SK-N-SH (cell line): ENCODE measurements at regions not wholly inside any gene's neighbourhood (a gene's known extent, or its start where the extent isn't known, plus 50 kb on each side); places are given as distances from the start of the nearest gene placed in this dataset.

Source experiments
- CTCF ChIA-PET: fragments of 300-600, 350-600 bp; formaldehyde crosslinking; extraction: SDS; loops from one replicate; lab custom pipeline; 2021; lab: Yijun Ruan, JAX
- POLR2A ChIA-PET: fragments of 350-600 bp; sonication (Branson Sonifier 250); formaldehyde crosslinking; extraction: SDS; loops from one replicate; lab custom pipeline; 2020; ENCODE audit warnings: antibody characterized with exemption, inconsistent platforms; lab: Yijun Ruan, JAX
- DNase-seq: peaks from one replicate; pipeline ENCODE4 v3.0.0; 2012
- H2AFZ ChIP-seq: fragments of 200-600 bp; sonication (generic); 2 replicates; pipeline ENCODE4 v1.8.1; 2016; ENCODE audit warnings: antibody characterized with exemption, mild to moderate bottlenecking, low read depth
- H3F3A ChIP-seq: fragments of 200-600 bp; sonication (generic); replicated peaks from 2 replicates; pipeline ENCODE3; 2016; ENCODE audit warnings: antibody characterized with exemption, mild to moderate bottlenecking; ENCODE audit not compliant: insufficient read depth
- H3K27ac ChIP-seq, 2 experiments: fragments of 200-500 bp in 1 of 2; fragments of 200-600 bp in 1 of 2; sonication (Bioruptor generic) in 1 of 2; sonication (generic), shearing (Covaris generic) in 1 of 2; 2 replicates each; pipeline versions ENCODE4 v1.5.1 to v1.6.1; 2014 to 2016; ENCODE audit warnings: low read depth in 2 of 2, inconsistent platforms in 1 of 2, low read length in 1 of 2, mild to moderate bottlenecking in 1 of 2, mixed read lengths in 1 of 2
- H3K27me3 ChIP-seq: fragments of 200-600 bp; sonication (generic), shearing (Covaris generic); 2 replicates; pipeline ENCODE4 v1.6.1; 2016; ENCODE audit warnings: mixed run types; ENCODE audit not compliant: insufficient read depth
- H3K36me3 ChIP-seq, 2 experiments: fragments of 200-500 bp in 1 of 2; fragments of 200-600 bp in 1 of 2; sonication (Bioruptor generic) in 1 of 2; sonication (generic) in 1 of 2; replicated peaks in 1 of 2; 2 replicates each; pipeline versions ENCODE3 to v1.5.1; 2014 to 2016; ENCODE audit warnings: low read length in 1 of 2, mild to moderate bottlenecking in 1 of 2; ENCODE audit not compliant: insufficient read depth in 2 of 2, control insufficient read depth in 1 of 2
- H3K4me1 ChIP-seq, 2 experiments: fragments of 200-500 bp in 1 of 2; fragments of 200-600 bp in 1 of 2; sonication (Bioruptor generic) in 1 of 2; sonication (generic), shearing (Covaris generic) in 1 of 2; 2 replicates each; pipeline versions ENCODE4 v1.5.1 to v1.6.1; 2014 to 2016; ENCODE audit warnings: low read depth in 1 of 2, low read length in 1 of 2, mixed run types in 1 of 2; ENCODE audit not compliant: insufficient read depth in 2 of 2, control insufficient read depth in 1 of 2
- H3K4me2 ChIP-seq: fragments of 200-600 bp; sonication (generic), shearing (Covaris generic); 2 replicates; pipeline ENCODE4 v1.6.1; 2017; ENCODE audit warnings: mixed run types
- H3K4me3 ChIP-seq, 2 experiments: fragments of 200-500 bp in 1 of 2; fragments of 200-600 bp in 1 of 2; sonication (Bioruptor generic) in 1 of 2; sonication (generic), shearing (Covaris generic) in 1 of 2; 2 replicates each; pipeline versions ENCODE4 v1.5.1 to v1.8.1; 2014 to 2016; ENCODE audit warnings: low read depth in 2 of 2, inconsistent platforms in 1 of 2, low read length in 1 of 2, mild to moderate bottlenecking in 1 of 2, mixed read lengths in 1 of 2, moderate library complexity in 1 of 2
- H3K79me2 ChIP-seq: fragments of 200-600 bp; sonication (generic); 2 replicates; pipeline ENCODE4 v1.8.1; 2017; ENCODE audit warnings: mild to moderate bottlenecking; ENCODE audit not compliant: insufficient read depth
- H3K9ac ChIP-seq: fragments of 200-600 bp; sonication (generic); 2 replicates; pipeline ENCODE4 v1.6.1; 2017; ENCODE audit warnings: mixed run types
- H3K9me2 ChIP-seq: fragments of 200-600 bp; sonication (generic); 2 replicates; pipeline ENCODE4 v1.6.1; 2017; ENCODE audit warnings: mixed run types
- H3K9me3 ChIP-seq: fragments of 200-600 bp; sonication (generic); 2 replicates; pipeline ENCODE4 v1.6.1; 2017; ENCODE audit warnings: mixed run types, mild to moderate bottlenecking, moderate library complexity
- H4K20me1 ChIP-seq: fragments of 200-600 bp; sonication (generic); 2 replicates; pipeline ENCODE4 v1.6.1; 2017; ENCODE audit warnings: mild to moderate bottlenecking, mixed run types; ENCODE audit not compliant: insufficient read depth
- CHD2 ChIP-seq: fragments of 150-350 bp; IDR thresholded peaks from 2 replicates; pipeline ENCODE4 v1.6.1; 2018; ENCODE audit warnings: low read length; ENCODE audit not compliant: partially characterized antibody
- CTCF ChIP-seq: fragments of 200-600 bp; sonication (generic); IDR thresholded peaks from 2 replicates; pipeline ENCODE4 v1.6.1; 2017; ENCODE audit warnings: antibody characterized with exemption, mild to moderate bottlenecking, moderate library complexity
- ELF1 ChIP-seq: IDR thresholded peaks from 2 replicates; pipeline ENCODE4 v1.4.0; 2012
- EZH2phosphoT487 ChIP-seq: fragments of 200-600 bp; sonication (generic); IDR thresholded peaks from 2 replicates; pipeline ENCODE4 v1.6.1; 2017; ENCODE audit warnings: low read depth, mixed run types, mild to moderate bottlenecking, antibody characterized with exemption, moderate library complexity, borderline replicate concordance
- FOXJ3 ChIP-seq: sonication (generic); formaldehyde crosslinking; IDR thresholded peaks from 2 replicates; pipeline ENCODE4 v1.5.1; 2020; ENCODE audit warnings: mild to moderate bottlenecking, missing genetic modification reagents
- FOXM1 ChIP-seq: IDR thresholded peaks from 2 replicates; pipeline ENCODE4 v1.4.0; 2012; ENCODE audit warnings: low read depth, mild to moderate bottlenecking
- JUND ChIP-seq: IDR thresholded peaks from 2 replicates; pipeline ENCODE4 v1.4.0; 2012
- MXI1 ChIP-seq: IDR thresholded peaks from 2 replicates; pipeline ENCODE4 v1.6.1; 2012; ENCODE audit warnings: mild to moderate bottlenecking, low read depth, low read length, improper control_type of control experiment
- NFIC ChIP-seq: IDR thresholded peaks from 2 replicates; pipeline ENCODE4 v1.4.0; 2012; ENCODE audit warnings: borderline replicate concordance
- PBX3 ChIP-seq: IDR thresholded peaks from 2 replicates; pipeline ENCODE4; 2012
- POLR2AphosphoS5 ChIP-seq: IDR thresholded peaks from 2 replicates; pipeline ENCODE4 v1.6.1; 2012; ENCODE audit warnings: low read depth, low read length
- RAD21 ChIP-seq: IDR thresholded peaks from 2 replicates; pipeline ENCODE4 v1.6.1; 2012; ENCODE audit warnings: mild to moderate bottlenecking, low read length
- RFX5 ChIP-seq: IDR thresholded peaks from 2 replicates; pipeline ENCODE4 v1.6.1; 2012; ENCODE audit warnings: mild to moderate bottlenecking, improper control_type of control experiment, low read length
- RXRA ChIP-seq: IDR thresholded peaks from 2 replicates; pipeline ENCODE4 v1.4.0; 2012; ENCODE audit warnings: low read depth, mild to moderate bottlenecking, borderline replicate concordance
- SIN3A ChIP-seq: IDR thresholded peaks from 2 replicates; pipeline ENCODE4 v1.6.1; 2012; ENCODE audit warnings: low read depth, mild to moderate bottlenecking, low read length, moderate library complexity, borderline replicate concordance
- TAF1 ChIP-seq: IDR thresholded peaks from 2 replicates; pipeline ENCODE4 v1.6.1; 2012; ENCODE audit warnings: low read depth, mild to moderate bottlenecking, low read length, moderate library complexity, borderline replicate concordance
- TCF12 ChIP-seq: IDR thresholded peaks from 2 replicates; pipeline ENCODE4 v1.4.0; 2012
- WGBS: methylation state at CpG from one replicate; pipeline ENCODE4 v1.1.6; 2017; ENCODE audit warnings: low lambda C conversion rate; 5-methylcytosine and 5-hydroxymethylcytosine counted together
- TF ChIP-seq, protein P1 (sequence below): IDR thresholded peaks from 2 replicates; pipeline ENCODE4 v1.4.0; 2012; ENCODE audit warnings: low read depth, borderline replicate concordance
- TF ChIP-seq, protein P2 (sequence below): IDR thresholded peaks from 2 replicates; pipeline ENCODE4 v1.6.1; 2012; ENCODE audit warnings: mild to moderate bottlenecking, low read depth, low read length, moderate library complexity
- TF ChIP-seq, protein P3 (sequence below): fragments of 150-350 bp; IDR thresholded peaks from 2 replicates; pipeline ENCODE4 v1.6.1; 2016; ENCODE audit warnings: mild to moderate bottlenecking, low read depth, low read length

DNA sequence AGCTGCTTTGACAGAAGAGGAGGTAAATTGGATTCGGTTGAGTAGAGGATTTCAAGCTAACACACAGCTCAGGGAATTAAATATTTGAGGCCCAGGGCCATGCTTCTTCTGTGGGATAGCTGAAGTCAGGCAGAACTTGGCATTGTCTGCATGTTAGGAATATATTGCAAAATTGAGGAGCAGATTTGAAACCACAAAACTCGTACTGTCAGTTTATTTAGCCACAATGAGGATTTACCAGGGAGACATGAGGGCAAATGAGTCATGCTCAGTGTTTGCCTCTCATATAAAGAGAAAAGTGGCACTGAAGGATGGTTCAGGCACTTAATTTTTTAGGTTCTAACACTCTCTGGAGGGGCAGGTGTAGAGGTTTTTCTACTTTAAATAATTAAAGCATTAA lies 83.0 kb upstream of the PRLR start:
- Histone ChIP-seq H3K27me3 (no peaks in the 10 kb centered on the region), H3K4me2 (no peak overlapping the region), H3K4me1 (peaks cover 0 to 6% of the 10 kb centered on the region in 2 experiments; a peak in 1 of 4 replicates), H3K4me3 (no peak overlapping the region), H3K36me3 (no peaks in the 10 kb centered on the region), H3F3A (no peaks in the 10 kb centered on the region), H2AFZ (no peak overlapping the region), H3K79me2 (no peaks in the 10 kb centered on the region), H3K9me2 (no peaks in the 10 kb centered on the region), H3K9ac (no peak overlapping the region), H3K9me3 (no peaks in the 10 kb centered on the region), H3K27ac (no peak overlapping the region), H4K20me1 (no peaks in the 10 kb centered on the region)
- ChIA-PET POLR2A (no interaction called here), CTCF (no interaction called here)
- TF ChIP-seq NFIC: no peak
- 0 out of 2 replicates have a peak, but pooled peaks have one; percentile 24 for TF ChIP-seq PBX3
- DNase-seq: no peak
- 15% methylated on average over 2 of the region's 2 CpGs for WGBS

DNA sequence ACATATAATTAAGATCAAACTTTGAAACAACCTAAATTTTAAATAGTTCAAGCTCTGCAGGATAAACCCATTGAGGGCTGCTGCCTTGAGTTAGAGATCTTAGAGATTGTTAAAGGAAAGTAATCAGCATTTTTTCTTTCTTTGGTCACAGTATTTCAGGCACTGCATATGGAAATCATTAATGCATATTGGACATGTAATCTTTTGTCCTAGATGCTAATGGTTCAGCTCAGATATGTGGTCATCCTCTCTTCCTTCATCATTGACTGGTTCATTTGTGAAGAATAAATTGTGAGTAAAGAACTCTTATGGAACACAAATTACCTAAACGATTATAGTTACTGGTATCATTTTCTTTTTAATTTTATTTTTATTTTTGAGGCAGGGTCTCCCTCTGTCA lies 82.0 kb upstream of the PRLR start:
- no peaks in the 10 kb centered on the region for H4K20me1 ChIP-seq
- no peaks in the 10 kb centered on the region for H3K79me2 ChIP-seq
- H3K4me3 ChIP-seq: no peak overlapping the region
- H3K27me3 ChIP-seq: no peaks in the 10 kb centered on the region
- POLR2A ChIA-PET: no interaction called here
- H3K9me3 ChIP-seq: no peaks in the 10 kb centered on the region
- 31% methylated on average over 1 of the region's 1 CpG for WGBS
- H2AFZ ChIP-seq: no peak overlapping the region
- TF ChIP-seq, protein P1, sequence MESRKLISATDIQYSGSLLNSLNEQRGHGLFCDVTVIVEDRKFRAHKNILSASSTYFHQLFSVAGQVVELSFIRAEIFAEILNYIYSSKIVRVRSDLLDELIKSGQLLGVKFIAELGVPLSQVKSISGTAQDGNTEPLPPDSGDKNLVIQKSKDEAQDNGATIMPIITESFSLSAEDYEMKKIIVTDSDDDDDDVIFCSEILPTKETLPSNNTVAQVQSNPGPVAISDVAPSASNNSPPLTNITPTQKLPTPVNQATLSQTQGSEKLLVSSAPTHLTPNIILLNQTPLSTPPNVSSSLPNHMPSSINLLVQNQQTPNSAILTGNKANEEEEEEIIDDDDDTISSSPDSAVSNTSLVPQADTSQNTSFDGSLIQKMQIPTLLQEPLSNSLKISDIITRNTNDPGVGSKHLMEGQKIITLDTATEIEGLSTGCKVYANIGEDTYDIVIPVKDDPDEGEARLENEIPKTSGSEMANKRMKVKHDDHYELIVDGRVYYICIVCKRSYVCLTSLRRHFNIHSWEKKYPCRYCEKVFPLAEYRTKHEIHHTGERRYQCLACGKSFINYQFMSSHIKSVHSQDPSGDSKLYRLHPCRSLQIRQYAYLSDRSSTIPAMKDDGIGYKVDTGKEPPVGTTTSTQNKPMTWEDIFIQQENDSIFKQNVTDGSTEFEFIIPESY: no peak
- TF ChIP-seq TAF1 (no peak), POLR2AphosphoS5 (no peak), FOXM1 (no peak), SIN3A (no peak), RFX5 (no peak), TCF12 (no peak), FOXJ3 (no peak), MXI1 (no peak), EZH2phosphoT487 (no peak), RAD21 (no peak), ELF1 (no peak), JUND (no peak), RXRA (no peak), CHD2 (no peak), CTCF (no peak)
- TF ChIP-seq, protein P2, sequence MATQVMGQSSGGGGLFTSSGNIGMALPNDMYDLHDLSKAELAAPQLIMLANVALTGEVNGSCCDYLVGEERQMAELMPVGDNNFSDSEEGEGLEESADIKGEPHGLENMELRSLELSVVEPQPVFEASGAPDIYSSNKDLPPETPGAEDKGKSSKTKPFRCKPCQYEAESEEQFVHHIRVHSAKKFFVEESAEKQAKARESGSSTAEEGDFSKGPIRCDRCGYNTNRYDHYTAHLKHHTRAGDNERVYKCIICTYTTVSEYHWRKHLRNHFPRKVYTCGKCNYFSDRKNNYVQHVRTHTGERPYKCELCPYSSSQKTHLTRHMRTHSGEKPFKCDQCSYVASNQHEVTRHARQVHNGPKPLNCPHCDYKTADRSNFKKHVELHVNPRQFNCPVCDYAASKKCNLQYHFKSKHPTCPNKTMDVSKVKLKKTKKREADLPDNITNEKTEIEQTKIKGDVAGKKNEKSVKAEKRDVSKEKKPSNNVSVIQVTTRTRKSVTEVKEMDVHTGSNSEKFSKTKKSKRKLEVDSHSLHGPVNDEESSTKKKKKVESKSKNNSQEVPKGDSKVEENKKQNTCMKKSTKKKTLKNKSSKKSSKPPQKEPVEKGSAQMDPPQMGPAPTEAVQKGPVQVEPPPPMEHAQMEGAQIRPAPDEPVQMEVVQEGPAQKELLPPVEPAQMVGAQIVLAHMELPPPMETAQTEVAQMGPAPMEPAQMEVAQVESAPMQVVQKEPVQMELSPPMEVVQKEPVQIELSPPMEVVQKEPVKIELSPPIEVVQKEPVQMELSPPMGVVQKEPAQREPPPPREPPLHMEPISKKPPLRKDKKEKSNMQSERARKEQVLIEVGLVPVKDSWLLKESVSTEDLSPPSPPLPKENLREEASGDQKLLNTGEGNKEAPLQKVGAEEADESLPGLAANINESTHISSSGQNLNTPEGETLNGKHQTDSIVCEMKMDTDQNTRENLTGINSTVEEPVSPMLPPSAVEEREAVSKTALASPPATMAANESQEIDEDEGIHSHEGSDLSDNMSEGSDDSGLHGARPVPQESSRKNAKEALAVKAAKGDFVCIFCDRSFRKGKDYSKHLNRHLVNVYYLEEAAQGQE: no peak
- TF ChIP-seq, protein P3, sequence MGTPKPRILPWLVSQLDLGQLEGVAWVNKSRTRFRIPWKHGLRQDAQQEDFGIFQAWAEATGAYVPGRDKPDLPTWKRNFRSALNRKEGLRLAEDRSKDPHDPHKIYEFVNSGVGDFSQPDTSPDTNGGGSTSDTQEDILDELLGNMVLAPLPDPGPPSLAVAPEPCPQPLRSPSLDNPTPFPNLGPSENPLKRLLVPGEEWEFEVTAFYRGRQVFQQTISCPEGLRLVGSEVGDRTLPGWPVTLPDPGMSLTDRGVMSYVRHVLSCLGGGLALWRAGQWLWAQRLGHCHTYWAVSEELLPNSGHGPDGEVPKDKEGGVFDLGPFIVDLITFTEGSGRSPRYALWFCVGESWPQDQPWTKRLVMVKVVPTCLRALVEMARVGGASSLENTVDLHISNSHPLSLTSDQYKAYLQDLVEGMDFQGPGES: no peak
- peaks cover 0 to 9% of the 10 kb centered on the region in 2 experiments; a peak in 1 of 4 replicates for H3K4me1 ChIP-seq
- no peak overlapping the region for H3K9ac ChIP-seq
- H3K27ac ChIP-seq: no peak overlapping the region
- no peaks in the 10 kb centered on the region for H3K9me2 ChIP-seq
- no peaks in the 10 kb centered on the region for H3K36me3 ChIP-seq
- no peak for DNase-seq
- H3K4me2 ChIP-seq: no peak overlapping the region
- no peaks in the 10 kb centered on the region for H3F3A ChIP-seq
- CTCF ChIA-PET: interaction anchor here (0.7 to 0.8 kb wide), 2 partner anchors 124 to 1412 kb away, joined by 3 read pairs; no protein-coding TSS in a partner anchor
